ENCODE measurements at regions not wholly inside any gene's neighbourhood (a gene's known extent, or its start where the extent isn't known, plus 50 kb on each side); places are given as distances from the start of the nearest gene placed in this dataset.

DNA sequence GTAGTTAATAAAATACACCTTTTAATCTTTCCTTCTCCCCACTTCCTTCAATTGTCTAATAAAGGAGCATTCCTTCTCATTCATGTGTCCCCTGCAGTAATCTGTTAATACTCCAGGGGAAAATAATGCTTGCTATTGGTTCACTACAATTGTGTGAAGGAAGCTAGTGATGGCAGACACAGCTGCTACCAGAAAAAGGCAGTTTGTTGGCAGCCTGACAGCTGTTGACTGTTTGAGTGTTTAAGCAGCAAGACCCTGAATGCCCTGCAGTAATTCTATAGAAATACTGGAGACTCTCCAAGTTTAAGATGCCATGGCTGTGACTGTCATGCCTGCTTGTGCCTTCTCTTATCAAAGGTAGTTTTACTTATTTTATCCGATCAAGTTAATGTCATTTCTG is 359.5 kb downstream of the C4orf33 start:
- in situ Hi-C loops (cut with MboI; ENCODE audit: low pct_unique_long_range_greater_than_20kb, low sequenced_read_pairs, unreplicated experiment) = no loop called here
- DNase-seq (ENCODE audit: low spot score) = no peak
- TF ChIP-seq, protein P1, sequence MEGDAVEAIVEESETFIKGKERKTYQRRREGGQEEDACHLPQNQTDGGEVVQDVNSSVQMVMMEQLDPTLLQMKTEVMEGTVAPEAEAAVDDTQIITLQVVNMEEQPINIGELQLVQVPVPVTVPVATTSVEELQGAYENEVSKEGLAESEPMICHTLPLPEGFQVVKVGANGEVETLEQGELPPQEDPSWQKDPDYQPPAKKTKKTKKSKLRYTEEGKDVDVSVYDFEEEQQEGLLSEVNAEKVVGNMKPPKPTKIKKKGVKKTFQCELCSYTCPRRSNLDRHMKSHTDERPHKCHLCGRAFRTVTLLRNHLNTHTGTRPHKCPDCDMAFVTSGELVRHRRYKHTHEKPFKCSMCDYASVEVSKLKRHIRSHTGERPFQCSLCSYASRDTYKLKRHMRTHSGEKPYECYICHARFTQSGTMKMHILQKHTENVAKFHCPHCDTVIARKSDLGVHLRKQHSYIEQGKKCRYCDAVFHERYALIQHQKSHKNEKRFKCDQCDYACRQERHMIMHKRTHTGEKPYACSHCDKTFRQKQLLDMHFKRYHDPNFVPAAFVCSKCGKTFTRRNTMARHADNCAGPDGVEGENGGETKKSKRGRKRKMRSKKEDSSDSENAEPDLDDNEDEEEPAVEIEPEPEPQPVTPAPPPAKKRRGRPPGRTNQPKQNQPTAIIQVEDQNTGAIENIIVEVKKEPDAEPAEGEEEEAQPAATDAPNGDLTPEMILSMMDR (IDR thresholded peaks at IDR 0.05; ENCODE audit: extremely low read depth, insufficient read depth, missing control alignments) = no peak

DNA sequence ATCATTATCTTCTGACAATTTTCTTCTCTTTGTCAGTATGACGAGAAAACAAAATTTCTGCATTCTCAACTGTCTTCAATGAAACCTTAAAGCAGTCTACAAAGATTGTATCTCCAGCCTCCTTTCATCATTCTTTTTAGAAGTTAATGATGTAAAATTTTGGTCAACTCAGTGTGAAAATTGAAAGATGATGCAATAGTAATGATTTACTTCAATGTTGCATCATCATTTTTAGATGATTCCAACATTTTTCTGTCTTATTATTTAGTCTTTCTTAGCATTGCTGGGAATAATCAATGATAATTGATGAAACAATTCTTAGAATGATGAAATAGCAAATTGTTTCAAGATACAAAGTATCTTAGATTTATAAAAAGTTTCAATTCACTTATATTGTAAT is 372.7 kb downstream of the C4orf33 start:
- in situ Hi-C loops (cut with MboI; ENCODE audit: low pct_unique_long_range_greater_than_20kb, low sequenced_read_pairs, unreplicated experiment) = no loop called here
- no peak for DNase-seq (ENCODE audit: low spot score)
- TF ChIP-seq, protein P1 (IDR thresholded peaks at IDR 0.05; ENCODE audit: extremely low read depth, insufficient read depth, missing control alignments) = no peak

DNA sequence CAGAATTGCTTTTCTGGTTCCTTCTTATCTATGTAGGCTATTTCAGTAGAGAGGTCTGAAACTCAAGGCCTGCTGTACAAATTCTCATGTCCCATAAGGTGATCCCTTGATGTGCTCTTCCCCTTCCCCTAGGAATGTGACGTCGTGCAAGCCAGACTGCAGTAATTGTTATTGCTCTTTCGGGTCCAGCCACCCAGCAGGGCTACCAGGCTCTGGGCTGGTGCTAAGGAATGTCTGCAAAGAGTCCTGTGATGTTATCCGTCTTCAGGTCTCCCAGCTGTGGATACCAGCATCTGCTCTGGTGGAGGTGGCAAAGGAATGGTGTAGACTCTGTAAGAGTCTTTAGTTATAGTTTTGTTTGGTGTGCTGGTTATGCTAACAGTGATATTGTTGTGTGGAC is 378.7 kb downstream of the C4orf33 start:
- in situ Hi-C loops (cut with MboI; ENCODE audit: low pct_unique_long_range_greater_than_20kb, low sequenced_read_pairs, unreplicated experiment) = no loop called here
- no peak for DNase-seq (ENCODE audit: low spot score)
- TF ChIP-seq, protein P1 (IDR thresholded peaks at IDR 0.05; ENCODE audit: extremely low read depth, insufficient read depth, missing control alignments) = no peak

DNA sequence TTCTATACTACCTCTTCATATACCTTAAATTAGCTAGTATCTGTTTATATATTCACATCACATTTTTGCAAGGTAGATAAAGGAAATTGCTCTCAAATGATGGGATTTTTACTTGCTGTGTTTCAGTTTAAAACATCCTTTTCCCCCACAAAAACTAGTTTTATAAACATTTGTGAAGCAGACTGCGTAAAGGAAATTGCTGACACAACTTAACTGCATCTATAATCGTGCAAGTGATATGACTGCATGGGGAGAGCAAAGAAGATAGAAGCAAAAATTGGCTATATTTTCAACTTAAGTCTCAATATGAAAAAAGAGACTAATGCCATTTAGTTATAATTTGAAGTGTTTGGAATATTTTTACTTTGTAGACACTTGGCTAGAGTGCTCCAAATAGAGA is 385.2 kb downstream of the C4orf33 start:
- in situ Hi-C loops (cut with MboI; ENCODE audit: low pct_unique_long_range_greater_than_20kb, low sequenced_read_pairs, unreplicated experiment) = no loop called here
- TF ChIP-seq, protein P1 (IDR thresholded peaks at IDR 0.05; ENCODE audit: extremely low read depth, insufficient read depth, missing control alignments) = no peak
- DNase-seq (ENCODE audit: low spot score) = no peak

DNA sequence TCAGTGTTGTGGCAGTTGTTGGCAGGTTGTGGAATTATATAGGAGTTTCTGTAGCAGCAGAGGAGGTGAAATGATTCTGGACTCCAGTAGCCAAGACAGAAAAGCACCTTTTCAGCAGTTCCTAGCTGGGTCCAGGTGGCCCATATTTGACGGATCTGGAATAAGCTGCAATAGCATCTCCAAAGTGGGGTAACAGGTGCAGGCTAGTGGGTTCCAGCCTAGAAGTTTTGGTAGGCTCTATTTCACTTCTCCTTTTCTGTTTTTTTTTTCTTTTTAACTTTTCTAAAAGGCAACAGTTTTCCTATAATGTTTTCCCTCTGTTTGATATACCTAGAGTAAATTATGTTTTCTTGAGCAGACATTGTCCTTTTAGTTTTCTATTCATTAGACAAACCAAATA is 392.5 kb downstream of the C4orf33 start:
- in situ Hi-C loops (cut with MboI; ENCODE audit: low pct_unique_long_range_greater_than_20kb, low sequenced_read_pairs, unreplicated experiment) = no loop called here
- TF ChIP-seq, protein P1 (IDR thresholded peaks at IDR 0.05; ENCODE audit: extremely low read depth, insufficient read depth, missing control alignments) = no peak

DNA sequence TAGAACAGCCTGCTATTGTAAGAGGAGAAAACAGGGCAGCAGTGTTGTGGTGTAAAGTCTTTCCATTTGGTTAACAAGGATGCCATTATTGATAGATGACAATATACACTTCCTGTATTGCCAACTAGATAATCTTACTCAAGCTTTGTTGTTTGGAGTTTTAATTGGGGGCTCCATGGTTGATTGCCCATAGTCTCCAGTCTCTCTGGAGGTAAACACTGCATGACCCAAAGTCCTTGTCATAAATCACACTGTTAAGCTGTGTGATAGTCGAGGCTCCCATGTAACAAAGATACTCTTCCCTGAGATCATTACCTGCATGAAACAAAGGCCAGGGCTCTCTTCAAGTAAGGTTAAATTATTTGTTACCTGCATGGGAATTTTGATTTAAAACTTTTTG is 394.6 kb downstream of the C4orf33 start:
- no peak for DNase-seq (ENCODE audit: low spot score)
- in situ Hi-C loops (cut with MboI; ENCODE audit: low pct_unique_long_range_greater_than_20kb, low sequenced_read_pairs, unreplicated experiment) = no loop called here
- TF ChIP-seq, protein P1 (IDR thresholded peaks at IDR 0.05; ENCODE audit: extremely low read depth, insufficient read depth, missing control alignments) = no peak

More for the DNA sequence above, 392.5 kb downstream of the C4orf33 start:
- no peak for DNase-seq (ENCODE audit: low spot score)

DNA sequence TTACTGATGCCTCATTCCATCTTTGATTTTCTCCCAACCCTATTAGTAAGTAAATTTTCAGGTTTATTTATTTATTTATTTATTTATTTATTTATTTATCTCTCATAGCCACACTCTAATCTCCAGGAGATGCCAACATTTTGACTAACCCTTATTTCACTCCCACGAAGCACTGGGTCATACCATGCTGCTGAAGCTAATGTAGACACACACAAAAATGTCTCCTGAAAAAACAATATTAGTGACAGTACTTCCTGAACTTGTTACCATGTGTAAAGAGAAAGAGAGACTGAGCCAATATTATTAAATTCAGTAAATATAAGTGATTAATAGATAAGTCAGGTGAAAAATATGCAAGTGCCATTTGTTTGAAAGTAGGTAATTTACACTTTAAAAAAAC is 402.7 kb downstream of the C4orf33 start:
- in situ Hi-C loops (cut with MboI; ENCODE audit: low pct_unique_long_range_greater_than_20kb, low sequenced_read_pairs, unreplicated experiment) = no loop called here
- no peak for DNase-seq (ENCODE audit: low spot score)
- TF ChIP-seq, protein P1 (IDR thresholded peaks at IDR 0.05; ENCODE audit: extremely low read depth, insufficient read depth, missing control alignments) = no peak

All from GM13977 (cell line).